ENCODE measurements at regions not wholly inside any gene's neighbourhood (a gene's known extent, or its start where the extent isn't known, plus 50 kb on each side); places are given as distances from the start of the nearest gene placed in this dataset.
"Not testable (repeated sequence)": the region's sequence is repeated elsewhere in the genome, so short reads cannot be mapped to it uniquely, and the experiment has no call there.

DNA sequence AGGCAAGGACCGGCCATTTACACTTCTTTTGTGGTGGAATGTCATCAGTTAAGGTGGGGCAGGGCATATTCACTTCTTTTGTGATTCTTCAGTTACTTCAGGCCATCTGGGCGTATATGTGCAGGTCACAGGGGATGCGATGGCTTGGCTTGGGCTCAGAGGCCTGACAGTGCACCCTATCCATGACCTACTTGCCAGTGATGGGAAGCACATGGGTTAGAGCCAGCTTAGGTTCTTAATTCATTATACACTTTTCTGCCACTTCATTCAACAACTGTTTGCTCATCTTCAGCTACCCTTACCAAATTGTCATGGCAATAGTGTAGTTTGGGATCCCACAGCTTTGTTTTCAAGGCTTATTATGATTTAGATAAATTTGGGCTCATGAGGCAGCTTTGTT, 56.9 kb upstream of the TRHDE start:
- TF ChIP-seq, protein P1, sequence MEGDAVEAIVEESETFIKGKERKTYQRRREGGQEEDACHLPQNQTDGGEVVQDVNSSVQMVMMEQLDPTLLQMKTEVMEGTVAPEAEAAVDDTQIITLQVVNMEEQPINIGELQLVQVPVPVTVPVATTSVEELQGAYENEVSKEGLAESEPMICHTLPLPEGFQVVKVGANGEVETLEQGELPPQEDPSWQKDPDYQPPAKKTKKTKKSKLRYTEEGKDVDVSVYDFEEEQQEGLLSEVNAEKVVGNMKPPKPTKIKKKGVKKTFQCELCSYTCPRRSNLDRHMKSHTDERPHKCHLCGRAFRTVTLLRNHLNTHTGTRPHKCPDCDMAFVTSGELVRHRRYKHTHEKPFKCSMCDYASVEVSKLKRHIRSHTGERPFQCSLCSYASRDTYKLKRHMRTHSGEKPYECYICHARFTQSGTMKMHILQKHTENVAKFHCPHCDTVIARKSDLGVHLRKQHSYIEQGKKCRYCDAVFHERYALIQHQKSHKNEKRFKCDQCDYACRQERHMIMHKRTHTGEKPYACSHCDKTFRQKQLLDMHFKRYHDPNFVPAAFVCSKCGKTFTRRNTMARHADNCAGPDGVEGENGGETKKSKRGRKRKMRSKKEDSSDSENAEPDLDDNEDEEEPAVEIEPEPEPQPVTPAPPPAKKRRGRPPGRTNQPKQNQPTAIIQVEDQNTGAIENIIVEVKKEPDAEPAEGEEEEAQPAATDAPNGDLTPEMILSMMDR (IDR thresholded peaks at IDR 0.05; ENCODE audit: poor library complexity, severe bottlenecking): not testable (repeated sequence)
- TF ChIP-seq, protein P2, sequence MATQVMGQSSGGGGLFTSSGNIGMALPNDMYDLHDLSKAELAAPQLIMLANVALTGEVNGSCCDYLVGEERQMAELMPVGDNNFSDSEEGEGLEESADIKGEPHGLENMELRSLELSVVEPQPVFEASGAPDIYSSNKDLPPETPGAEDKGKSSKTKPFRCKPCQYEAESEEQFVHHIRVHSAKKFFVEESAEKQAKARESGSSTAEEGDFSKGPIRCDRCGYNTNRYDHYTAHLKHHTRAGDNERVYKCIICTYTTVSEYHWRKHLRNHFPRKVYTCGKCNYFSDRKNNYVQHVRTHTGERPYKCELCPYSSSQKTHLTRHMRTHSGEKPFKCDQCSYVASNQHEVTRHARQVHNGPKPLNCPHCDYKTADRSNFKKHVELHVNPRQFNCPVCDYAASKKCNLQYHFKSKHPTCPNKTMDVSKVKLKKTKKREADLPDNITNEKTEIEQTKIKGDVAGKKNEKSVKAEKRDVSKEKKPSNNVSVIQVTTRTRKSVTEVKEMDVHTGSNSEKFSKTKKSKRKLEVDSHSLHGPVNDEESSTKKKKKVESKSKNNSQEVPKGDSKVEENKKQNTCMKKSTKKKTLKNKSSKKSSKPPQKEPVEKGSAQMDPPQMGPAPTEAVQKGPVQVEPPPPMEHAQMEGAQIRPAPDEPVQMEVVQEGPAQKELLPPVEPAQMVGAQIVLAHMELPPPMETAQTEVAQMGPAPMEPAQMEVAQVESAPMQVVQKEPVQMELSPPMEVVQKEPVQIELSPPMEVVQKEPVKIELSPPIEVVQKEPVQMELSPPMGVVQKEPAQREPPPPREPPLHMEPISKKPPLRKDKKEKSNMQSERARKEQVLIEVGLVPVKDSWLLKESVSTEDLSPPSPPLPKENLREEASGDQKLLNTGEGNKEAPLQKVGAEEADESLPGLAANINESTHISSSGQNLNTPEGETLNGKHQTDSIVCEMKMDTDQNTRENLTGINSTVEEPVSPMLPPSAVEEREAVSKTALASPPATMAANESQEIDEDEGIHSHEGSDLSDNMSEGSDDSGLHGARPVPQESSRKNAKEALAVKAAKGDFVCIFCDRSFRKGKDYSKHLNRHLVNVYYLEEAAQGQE (IDR thresholded peaks at IDR 0.05; ENCODE audit: borderline replicate concordance): not testable (repeated sequence)
- not testable (repeated sequence) for TF ChIP-seq MXI1 (conservative IDR thresholded peaks at IDR 0.05; ENCODE audit: poor library complexity, severe bottlenecking); EZH2 (IDR thresholded peaks at IDR 0.05; ENCODE audit: borderline replicate concordance, insufficient read depth, low read length, poor library complexity, severe bottlenecking); POLR2AphosphoS5 (IDR thresholded peaks at IDR 0.05)

All from neural cell (in vitro differentiated cells).